B cell (primary cell): ENCODE measurements at regions not wholly inside any gene's neighbourhood (a gene's known extent, or its start where the extent isn't known, plus 50 kb on each side); places are given as distances from the start of the nearest gene placed in this dataset.

Experiments used
- ATAC-seq: fragments of 200-7000 bp; cut with Tn5 transposase; one replicate; pipeline ENCODE4 v1.10.0; 2021; ENCODE audit warnings: low read depth, mild to moderate bottlenecking, moderate number of reproducible peaks, moderate library complexity
- CTCF ChIA-PET: fragments of 350-600 bp; sonication (Branson Sonifier 250); formaldehyde crosslinking; loops from one replicate; lab custom pipeline; 2021; ENCODE audit warnings: antibody characterized with exemption, inconsistent platforms; lab: Charles Lee
- POLR2A ChIA-PET: fragments of 350-600 bp; sonication (Branson Sonifier 250); formaldehyde crosslinking; loops from one replicate; lab custom pipeline; 2021; ENCODE audit warnings: antibody characterized with exemption; lab: Charles Lee
- DNase-seq: peaks from one replicate; pipeline ENCODE4 v3.0.0; 2013
- H2AFZ ChIP-seq: 2 replicates; pipeline ENCODE4 v1.6.1; 2012; ENCODE audit warnings: mild to moderate bottlenecking, low read depth, low read length; ENCODE audit not compliant: insufficient read depth, poor library complexity, severe bottlenecking
- H3K27ac ChIP-seq, 2 donors: 1 replicate in 1 of 2; 2 replicates in 1 of 2; pipeline ENCODE4 v1.5.1; 2012 to 2013; ENCODE audit warnings: low read length in 2 of 2, mild to moderate bottlenecking in 2 of 2, moderate library complexity in 1 of 2
- H3K27me3 ChIP-seq, 4 experiments: fragments of 200-600 bp in 1 of 4; sonication (generic) in 1 of 4; replicated peaks in 1 of 4; 1 replicate in 2 of 4; 2 replicates in 2 of 4; pipeline versions ENCODE4 v1.6.1 to v1.7.0; 2013 to 2016; ENCODE audit warnings: low read length in 3 of 4, mild to moderate bottlenecking in 2 of 4, mixed read lengths in 1 of 4, moderate library complexity in 1 of 4; ENCODE audit not compliant: insufficient read depth in 4 of 4, control insufficient read depth in 3 of 4; ENCODE audit errors: control extremely low read depth in 1 of 4
- H3K36me3 ChIP-seq, 2 experiments: replicated peaks in 1 of 2; 1 replicate in 1 of 2; 2 replicates in 1 of 2; pipeline versions ENCODE4 v1.6.1 to v1.7.1; 2013; ENCODE audit warnings: low read length in 1 of 2; ENCODE audit not compliant: insufficient read depth in 2 of 2, control insufficient read depth in 1 of 2; ENCODE audit errors: control extremely low read depth in 1 of 2, extremely low read depth in 1 of 2
- H3K4me1 ChIP-seq, 2 donors: fragments of 200-600 bp in 1 of 2; sonication (generic) in 1 of 2; 1 replicate in 1 of 2; 2 replicates in 1 of 2; pipeline versions ENCODE4 v1.5.1 to v1.6.1; 2013 to 2017; ENCODE audit warnings: low read length in 2 of 2; ENCODE audit not compliant: control insufficient read depth in 2 of 2, insufficient read depth in 2 of 2
- H3K4me2 ChIP-seq: replicated peaks from 2 replicates; pipeline ENCODE3; 2012; ENCODE audit warnings: mild to moderate bottlenecking, low read depth, low read length; ENCODE audit not compliant: poor library complexity, severe bottlenecking
- H3K4me3 ChIP-seq, 5 experiments: fragments of 200-600 bp in 1 of 5; sonication (generic) in 1 of 5; 1 replicate in 3 of 5; 2 replicates in 2 of 5; pipeline versions ENCODE4 v1.5.1 to v1.7.0; 2011 to 2016; ENCODE audit warnings: low read length in 4 of 5, mild to moderate bottlenecking in 4 of 5, low read depth in 2 of 5, control low read depth in 1 of 5, moderate library complexity in 1 of 5; ENCODE audit not compliant: insufficient read depth in 1 of 5; ENCODE audit errors: control extremely low read depth in 1 of 5, extremely low read depth in 1 of 5
- H3K79me2 ChIP-seq: fragments of 200-600 bp; sonication (generic); one replicate; pipeline ENCODE4 v1.6.0; 2016; ENCODE audit warnings: low read length; ENCODE audit not compliant: control insufficient read depth, insufficient read depth
- H3K9ac ChIP-seq: fragments of 200-600 bp; sonication (generic); 2 replicates; pipeline ENCODE4 v1.6.1; 2017; ENCODE audit warnings: mild to moderate bottlenecking, low read length, moderate library complexity
- H3K9me3 ChIP-seq, 3 donors: one replicate each; pipeline versions ENCODE4 v1.6.1 to v1.7.1; 2013; ENCODE audit warnings: low read length in 2 of 3; ENCODE audit not compliant: control insufficient read depth in 2 of 3, insufficient read depth in 1 of 3; ENCODE audit errors: control extremely low read depth in 1 of 3
- H4K20me1 ChIP-seq: 2 replicates; pipeline ENCODE4 v1.6.0; 2012; ENCODE audit warnings: mild to moderate bottlenecking, low read length; ENCODE audit not compliant: insufficient read depth, control insufficient read depth, poor library complexity, severe bottlenecking
- H3K27ac Mint-ChIP-seq: one replicate; pipeline ENCODE4 v1.8.0; 2021; ENCODE audit warnings: mixed read lengths
- H3K27me3 Mint-ChIP-seq: one replicate; pipeline ENCODE4 v1.8.0; 2021; ENCODE audit warnings: mixed read lengths
- H3K4me1 Mint-ChIP-seq: one replicate; pipeline ENCODE4 v1.8.0; 2021; ENCODE audit warnings: mixed read lengths
- H3K4me3 Mint-ChIP-seq: one replicate; pipeline ENCODE4 v1.8.0; 2021; ENCODE audit warnings: mixed read lengths
- H3K9me3 Mint-ChIP-seq: one replicate; pipeline ENCODE4 v1.8.0; 2022; ENCODE audit warnings: mixed read lengths; ENCODE audit not compliant: insufficient read depth
- CTCF ChIP-seq: fragments of 200-600 bp; IDR thresholded peaks from one replicate; pipeline ENCODE4 v1.8.0; 2022; ENCODE audit warnings: antibody characterized with exemption, mild to moderate bottlenecking
- EZH2 ChIP-seq: IDR thresholded peaks from 2 replicates; pipeline ENCODE4 v1.6.1; 2012; ENCODE audit warnings: borderline replicate concordance, low read depth, mild to moderate bottlenecking, moderate library complexity, low read length; ENCODE audit not compliant: insufficient read depth, poor library complexity, severe bottlenecking
- WGBS: methylation state at CpG from one replicate; pipeline ENCODE4 v1.1.5; 2013; ENCODE audit warnings: missing lambda C conversion rate; ENCODE audit not compliant: insufficient coverage; 5-methylcytosine and 5-hydroxymethylcytosine counted together
- intact Hi-C: fragments of 100-400 bp; cut with micrococcal nuclease; formaldehyde crosslinking; loops from one replicate; pipeline ENCODE4 v1.10.0; 2022

- ChIA-PET POLR2A (no interaction called here), CTCF (no interaction called here)
- Mint-ChIP-seq H3K27ac (no peak overlapping the region), H3K4me1 (no peaks in the 10 kb centered on the region), H3K9me3 (no peaks in the 10 kb centered on the region), H3K4me3 (no peak overlapping the region), H3K27me3 (no peaks in the 10 kb centered on the region)
- no peaks in the 10 kb centered on the region for H3K36me3 ChIP-seq
- H3K4me2 ChIP-seq: no peak overlapping the region
- WGBS: 100% methylated on average over 1 of the region's 4 CpGs
- H3K27me3 ChIP-seq: no peaks in the 10 kb centered on the region
- DNase-seq (no peak), ATAC-seq (no peak)
- no peak overlapping the region for H3K9ac ChIP-seq
- H4K20me1 ChIP-seq: no peaks in the 10 kb centered on the region
- H3K4me1 ChIP-seq: no peaks in the 10 kb centered on the region
- no peak overlapping the region for H3K27ac ChIP-seq
- no peak overlapping the region for H2AFZ ChIP-seq
- H3K9me3 ChIP-seq: no peaks in the 10 kb centered on the region
- TF ChIP-seq CTCF (no peak), EZH2 (no peak)
- no peaks in the 10 kb centered on the region for H3K79me2 ChIP-seq
- no peak overlapping the region for H3K4me3 ChIP-seq
- intact Hi-C loops: no loop called here
These were observed 1007.1 kb upstream of the ACO1 start for GRCh38 chr9:31377358-31377757.

- no peak overlapping the region for H3K27ac Mint-ChIP-seq
- Histone ChIP-seq H3K27me3 (no peaks in the 10 kb centered on the region), H3K4me3 (no peak overlapping the region), H3K27ac (no peak overlapping the region), H3K4me1 (peaks cover 0 to 4% of the 10 kb centered on the region in 2 donors), H2AFZ (no peak overlapping the region), H3K9me3 (no peaks in the 10 kb centered on the region), H4K20me1 (no peaks in the 10 kb centered on the region), H3K4me2 (no peak overlapping the region), H3K79me2 (no peaks in the 10 kb centered on the region), H3K9ac (no peak overlapping the region), H3K36me3 (no peaks in the 10 kb centered on the region)
- H3K27me3 Mint-ChIP-seq: no peaks in the 10 kb centered on the region
- peaks cover 11% of the 10 kb centered on the region for H3K4me1 Mint-ChIP-seq
- intact Hi-C loops: no loop called here
- ChIA-PET CTCF (no interaction called here), POLR2A (no interaction called here)
- H3K9me3 Mint-ChIP-seq: no peaks in the 10 kb centered on the region
- DNase-seq (no peak), ATAC-seq (no peak)
- H3K4me3 Mint-ChIP-seq: no peak overlapping the region
- WGBS: no CpG with 5 or more reads among the region's 1 CpG
- TF ChIP-seq EZH2: no peak
- no peak for TF ChIP-seq CTCF
These were observed 995.8 kb upstream of the ACO1 start for GRCh38 chr9:31388660-31389059.
